Retinal pigment epithelial cell (primary cell): ENCODE measurements at regions not wholly inside any gene's neighbourhood (a gene's known extent, or its start where the extent isn't known, plus 50 kb on each side); places are given as distances from the start of the nearest gene placed in this dataset.

Experiments used
- DNase-seq: peaks from one replicate; pipeline ENCODE4 v3.0.0-alpha.2; 2010; ENCODE audit warnings: low read depth
- H3K4me3 ChIP-seq: 2 replicates; pipeline ENCODE4 v1.5.1; 2011; ENCODE audit warnings: mild to moderate bottlenecking, low read length, control low read depth, moderate library complexity
- CTCF ChIP-seq: conservative IDR thresholded peaks from 2 replicates; pipeline ENCODE4 v1.5.1; 2011; ENCODE audit warnings: low read depth, low read length, control low read depth, inconsistent platforms

GRCh38 chr17:55668312-55668920 is 54.2 kb downstream of the TMEM100 start:
- no peak overlapping the region for H3K4me3 ChIP-seq
- no peak for TF ChIP-seq CTCF

GRCh38 chr17:55666806-55667205 is 55.9 kb downstream of the TMEM100 start:
- no peak for DNase-seq
- no peak overlapping the region for H3K4me3 ChIP-seq
- no peak for TF ChIP-seq CTCF

More at GRCh38 chr17:55668312-55668920, 54.2 kb downstream of the TMEM100 start:
- no peak for DNase-seq

GRCh38 chr17:55664287-55664686 is 58.4 kb downstream of the TMEM100 start:
- no peak overlapping the region for H3K4me3 ChIP-seq
- no peak for DNase-seq
- no peak for TF ChIP-seq CTCF

- no peak for DNase-seq
- no peak overlapping the region for H3K4me3 ChIP-seq
- TF ChIP-seq CTCF = no peak
These were observed 59.3 kb downstream of the TMEM100 start for GRCh38 chr17:55663400-55663799.

- H3K4me3 ChIP-seq = no peak overlapping the region
- no peak for DNase-seq
- no peak for TF ChIP-seq CTCF
These were observed 60.5 kb downstream of the TMEM100 start for GRCh38 chr17:55661963-55662834.

GRCh38 chr17:55661256-55661758 is 61.4 kb downstream of the TMEM100 start:
- no peak for DNase-seq
- H3K4me3 ChIP-seq = no peak overlapping the region
- no peak for TF ChIP-seq CTCF
